ENCODE measurements at regions not wholly inside any gene's neighbourhood (a gene's known extent, or its start where the extent isn't known, plus 50 kb on each side); places are given as distances from the start of the nearest gene placed in this dataset.

GRCh38 chr11:81634483-81634882 is 1099.2 kb downstream of the FAM181B start:
- no peaks in the 10 kb centered on the region for H3K36me3 Mint-ChIP-seq (ENCODE audit: low read depth)
- DNase-seq (ENCODE audit: low read depth, low spot score), result no peak
- no peak overlapping the region for H3K4me3 Mint-ChIP-seq
- no peaks in the 10 kb centered on the region for H3K27me3 Mint-ChIP-seq (ENCODE audit: low read depth)
- H3K9me3 Mint-ChIP-seq, result no peaks in the 10 kb centered on the region
- no peaks in the 10 kb centered on the region for H3K4me1 Mint-ChIP-seq
- no peak overlapping the region for H3K27ac Mint-ChIP-seq (ENCODE audit: unreplicated experiment)
- no peak for TF ChIP-seq CTCF (conservative IDR thresholded peaks at IDR 0.05)

GRCh38 chr11:81602508-81602907 is 1131.2 kb downstream of the FAM181B start:
- no peaks in the 10 kb centered on the region for H3K9me3 Mint-ChIP-seq
- H3K27me3 Mint-ChIP-seq (ENCODE audit: low read depth), result no peaks in the 10 kb centered on the region
- H3K4me3 Mint-ChIP-seq, result no peak overlapping the region
- no peak overlapping the region for H3K27ac Mint-ChIP-seq (ENCODE audit: unreplicated experiment)
- no peaks in the 10 kb centered on the region for H3K36me3 Mint-ChIP-seq (ENCODE audit: low read depth)
- no peak for DNase-seq (ENCODE audit: low read depth, low spot score)
- no peaks in the 10 kb centered on the region for H3K4me1 Mint-ChIP-seq
- TF ChIP-seq CTCF (conservative IDR thresholded peaks at IDR 0.05), result no peak

GRCh38 chr11:81596704-81597103 is 1137.0 kb downstream of the FAM181B start:
- DNase-seq (ENCODE audit: low read depth, low spot score), result no peak
- H3K4me3 Mint-ChIP-seq, result no peak overlapping the region
- no peaks in the 10 kb centered on the region for H3K9me3 Mint-ChIP-seq
- H3K4me1 Mint-ChIP-seq, result peaks cover 4% of the 10 kb centered on the region
- no peaks in the 10 kb centered on the region for H3K36me3 Mint-ChIP-seq (ENCODE audit: low read depth)
- TF ChIP-seq CTCF (conservative IDR thresholded peaks at IDR 0.05), result no peak
- H3K27me3 Mint-ChIP-seq (ENCODE audit: low read depth), result no peaks in the 10 kb centered on the region
- no peak overlapping the region for H3K27ac Mint-ChIP-seq (ENCODE audit: unreplicated experiment)

- no peak overlapping the region for H3K27ac Mint-ChIP-seq (ENCODE audit: unreplicated experiment)
- no peak for DNase-seq (ENCODE audit: low read depth, low spot score)
- no peak for TF ChIP-seq CTCF (conservative IDR thresholded peaks at IDR 0.05)
- H3K4me1 Mint-ChIP-seq, result no peaks in the 10 kb centered on the region
- H3K36me3 Mint-ChIP-seq (ENCODE audit: low read depth), result no peaks in the 10 kb centered on the region
- H3K9me3 Mint-ChIP-seq, result no peaks in the 10 kb centered on the region
- H3K27me3 Mint-ChIP-seq (ENCODE audit: low read depth), result no peaks in the 10 kb centered on the region
- H3K4me3 Mint-ChIP-seq, result no peak overlapping the region
Observed at GRCh38 chr11:81585390-81585933, 1148.2 kb downstream of the FAM181B start.

GRCh38 chr11:81579339-81579738 is 1154.3 kb downstream of the FAM181B start:
- Mint-ChIP-seq H3K36me3 (ENCODE audit: low read depth) (no peaks in the 10 kb centered on the region), H3K4me1 (no peaks in the 10 kb centered on the region), H3K27me3 (ENCODE audit: low read depth) (no peaks in the 10 kb centered on the region), H3K27ac (ENCODE audit: unreplicated experiment) (no peak overlapping the region), H3K9me3 (no peaks in the 10 kb centered on the region), H3K4me3 (no peak overlapping the region)
- no peak for TF ChIP-seq CTCF (conservative IDR thresholded peaks at IDR 0.05)
- DNase-seq (ENCODE audit: low read depth, low spot score), result no peak

- no peak for TF ChIP-seq CTCF (conservative IDR thresholded peaks at IDR 0.05)
- H3K4me1 Mint-ChIP-seq, result no peaks in the 10 kb centered on the region
- no peaks in the 10 kb centered on the region for H3K36me3 Mint-ChIP-seq (ENCODE audit: low read depth)
- H3K4me3 Mint-ChIP-seq, result no peak overlapping the region
- no peak overlapping the region for H3K27ac Mint-ChIP-seq (ENCODE audit: unreplicated experiment)
- H3K9me3 Mint-ChIP-seq, result no peaks in the 10 kb centered on the region
- no peaks in the 10 kb centered on the region for H3K27me3 Mint-ChIP-seq (ENCODE audit: low read depth)
- no peak for DNase-seq (ENCODE audit: low read depth, low spot score)
Observed at GRCh38 chr11:81578571-81578970, 1155.1 kb downstream of the FAM181B start.

Data from neural crest cell (in vitro differentiated cells).